Esophagus squamous epithelium (tissue), 5 donors: ENCODE measurements at regions not wholly inside any gene's neighbourhood (a gene's known extent, or its start where the extent isn't known, plus 50 kb on each side); places are given as distances from the start of the nearest gene placed in this dataset.

ENCODE experiments used
- DNase-seq: peaks from one replicate; lab custom pipeline; 2025; lab: John Stamatoyannopoulos, UW
- H3K27ac ChIP-seq, 4 donors: fragments of 200-600 bp; sonication (generic); one replicate each; pipeline ENCODE4 v1.5.1; 2016 to 2019; ENCODE audit warnings: mild to moderate bottlenecking in 1 of 4
- H3K27me3 ChIP-seq, 4 donors: fragments of 200-600 bp; sonication (generic); 1 replicate in 3 of 4; 2 replicates in 1 of 4; pipeline versions ENCODE4 v1.5.1 to v1.6.0; 2017 to 2021; ENCODE audit warnings: antibody characterized with exemption in 1 of 4
- H3K36me3 ChIP-seq, 3 donors: fragments of 200-600 bp; sonication (generic); one replicate each; pipeline ENCODE4 v1.5.1; 2016 to 2019
- H3K4me1 ChIP-seq, 3 donors: fragments of 200-600 bp; sonication (generic); one replicate each; pipeline ENCODE4 v1.5.1; 2017 to 2019
- H3K4me3 ChIP-seq, 4 donors: fragments of 200-600 bp; sonication (generic); 1 replicate in 3 of 4; 2 replicates in 1 of 4; pipeline ENCODE4 v1.5.1; 2016 to 2019; ENCODE audit warnings: mild to moderate bottlenecking in 2 of 4, moderate library complexity in 1 of 4
- H3K9me3 ChIP-seq, 3 donors: fragments of 200-600 bp; sonication (generic); one replicate each; pipeline ENCODE4 v1.5.1; 2016 to 2019
- POLR2A ChIP-seq, 4 donors: fragments of 450-650 bp; IDR thresholded peaks; one replicate each; pipeline ENCODE4 v1.6.1; 2017; ENCODE audit warnings: antibody characterized with exemption in 4 of 4, mild to moderate bottlenecking in 4 of 4, moderate library complexity in 3 of 4
- WGBS, 2 donors: methylation state at CpG; one replicate each; pipeline ENCODE4 v1.1.5; 2018; 5-methylcytosine and 5-hydroxymethylcytosine counted together
- intact Hi-C: fragments of 100-400 bp; cut with DNase I; formaldehyde crosslinking; loops from one replicate; pipeline ENCODE4 v1.15.0; 2022
- TF ChIP-seq, protein P1 (sequence below), 6 experiments: fragments of 450-650 bp in 4 of 6; fragments of 200-600 bp in 2 of 6; sonication (generic) in 2 of 6; IDR thresholded peaks; one replicate each; pipeline ENCODE4 v1.5.1; 2016 to 2019; ENCODE audit warnings: antibody characterized with exemption in 6 of 6, mild to moderate bottlenecking in 4 of 6, moderate library complexity in 4 of 6
- donor health status: DM: yes; HTN: yes; CAD: no.

DNA sequence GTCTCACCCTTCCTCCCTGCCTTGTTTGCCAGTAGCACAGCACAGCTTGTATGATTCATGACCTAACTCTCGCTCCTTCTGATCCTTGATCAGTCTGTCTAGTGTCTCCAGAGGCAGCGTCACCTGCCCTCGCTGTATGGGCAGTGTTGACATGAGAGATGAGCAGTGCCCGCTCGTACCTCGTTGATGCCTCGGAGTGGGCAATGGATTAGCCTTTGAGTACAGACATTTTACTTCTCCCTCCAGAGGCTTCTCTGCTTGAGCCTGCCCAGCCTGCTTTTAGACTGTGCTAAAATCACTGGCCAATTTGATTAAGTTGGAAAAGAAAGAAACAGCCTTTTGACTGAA lies 569.0 kb downstream of the NTRK3 start:
- no peak for DNase-seq
- TF ChIP-seq POLR2A (IDR thresholded peaks at IDR 0.05), result no peak
- TF ChIP-seq, protein P1, sequence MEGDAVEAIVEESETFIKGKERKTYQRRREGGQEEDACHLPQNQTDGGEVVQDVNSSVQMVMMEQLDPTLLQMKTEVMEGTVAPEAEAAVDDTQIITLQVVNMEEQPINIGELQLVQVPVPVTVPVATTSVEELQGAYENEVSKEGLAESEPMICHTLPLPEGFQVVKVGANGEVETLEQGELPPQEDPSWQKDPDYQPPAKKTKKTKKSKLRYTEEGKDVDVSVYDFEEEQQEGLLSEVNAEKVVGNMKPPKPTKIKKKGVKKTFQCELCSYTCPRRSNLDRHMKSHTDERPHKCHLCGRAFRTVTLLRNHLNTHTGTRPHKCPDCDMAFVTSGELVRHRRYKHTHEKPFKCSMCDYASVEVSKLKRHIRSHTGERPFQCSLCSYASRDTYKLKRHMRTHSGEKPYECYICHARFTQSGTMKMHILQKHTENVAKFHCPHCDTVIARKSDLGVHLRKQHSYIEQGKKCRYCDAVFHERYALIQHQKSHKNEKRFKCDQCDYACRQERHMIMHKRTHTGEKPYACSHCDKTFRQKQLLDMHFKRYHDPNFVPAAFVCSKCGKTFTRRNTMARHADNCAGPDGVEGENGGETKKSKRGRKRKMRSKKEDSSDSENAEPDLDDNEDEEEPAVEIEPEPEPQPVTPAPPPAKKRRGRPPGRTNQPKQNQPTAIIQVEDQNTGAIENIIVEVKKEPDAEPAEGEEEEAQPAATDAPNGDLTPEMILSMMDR (IDR thresholded peaks at IDR 0.05), result no peak
- WGBS, 2 donors, result 68 to 86% methylated on average over 4 to 7 of the region's 7 CpGs
- H3K36me3 ChIP-seq, result no peaks in the 10 kb centered on the region
- intact Hi-C loops, result no loop called here
- H3K4me3 ChIP-seq, result no peak overlapping the region
- no peaks in the 10 kb centered on the region for H3K9me3 ChIP-seq
- H3K27ac ChIP-seq, result no peak overlapping the region
- no peaks in the 10 kb centered on the region for H3K27me3 ChIP-seq
- H3K4me1 ChIP-seq, result no peaks in the 10 kb centered on the region

DNA sequence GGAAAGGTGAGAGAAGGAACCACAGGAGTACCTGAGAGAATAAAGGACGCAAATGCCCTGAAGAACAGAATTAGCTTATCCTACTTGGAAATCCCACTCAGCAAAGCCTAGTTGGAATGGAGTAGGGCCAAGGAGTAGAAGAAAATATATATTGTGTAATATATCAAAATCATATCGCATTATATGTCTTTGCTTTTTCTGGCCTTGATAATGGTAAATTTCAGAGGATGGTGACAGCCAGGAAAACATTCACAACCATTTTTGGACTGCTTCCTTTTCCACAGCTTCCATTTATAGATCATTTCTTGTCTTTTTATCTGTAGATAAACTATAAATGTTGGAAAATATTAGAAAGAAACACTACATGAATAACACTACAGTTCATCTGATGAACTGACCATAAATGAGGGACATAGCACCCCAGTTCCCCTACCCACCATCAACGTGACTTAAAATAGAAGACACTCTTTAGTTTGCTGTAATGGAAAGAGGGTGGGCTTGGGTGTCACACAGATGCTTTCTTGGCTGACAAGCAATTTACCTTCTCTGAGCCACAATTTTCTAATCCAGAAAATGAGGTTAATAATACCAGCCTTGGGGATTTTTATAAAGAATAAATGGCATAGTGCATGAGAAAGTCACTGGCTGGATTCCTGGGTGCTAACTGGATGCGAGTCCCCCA lies 569.6 kb downstream of the NTRK3 start:
- Histone ChIP-seq H3K36me3 (no peaks in the 10 kb centered on the region), H3K4me1 (no peaks in the 10 kb centered on the region), H3K4me3 (no peak overlapping the region), H3K27ac (no peak overlapping the region), H3K9me3 (no peaks in the 10 kb centered on the region), H3K27me3 (no peaks in the 10 kb centered on the region)
- intact Hi-C loops, result no loop called here
- no peak for TF ChIP-seq POLR2A (IDR thresholded peaks at IDR 0.05)
- TF ChIP-seq, protein P1 (IDR thresholded peaks at IDR 0.05), result no peak
- WGBS, 2 donors, result 84 to 86% methylated on average over 4 of the region's 4 CpGs
- DNase-seq, result no peak

DNA sequence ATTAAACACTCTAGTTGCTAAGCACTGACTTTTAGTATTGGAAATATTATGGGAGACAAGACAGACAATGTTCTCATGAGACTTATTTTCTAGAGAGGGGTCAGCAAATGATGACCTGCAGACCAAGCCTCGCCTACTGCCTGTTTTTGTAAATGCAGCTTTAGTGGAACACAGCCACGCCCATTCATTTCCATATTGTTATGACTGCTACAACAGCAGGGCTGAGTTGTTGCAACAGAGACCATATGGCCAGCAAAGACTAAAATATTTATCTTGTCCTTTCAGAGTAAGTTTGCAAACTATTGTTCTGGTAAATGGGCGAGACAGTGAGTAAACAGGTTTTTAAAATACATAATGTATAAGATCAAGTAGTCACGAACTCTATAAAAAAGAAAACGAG lies 570.2 kb downstream of the NTRK3 start:
- no peak for DNase-seq
- no peaks in the 10 kb centered on the region for H3K27me3 ChIP-seq
- H3K9me3 ChIP-seq, result no peaks in the 10 kb centered on the region
- no peak for TF ChIP-seq POLR2A (IDR thresholded peaks at IDR 0.05)
- TF ChIP-seq, protein P1 (IDR thresholded peaks at IDR 0.05), result no peak
- no peak overlapping the region for H3K4me3 ChIP-seq
- intact Hi-C loops, result no loop called here
- no peak overlapping the region for H3K27ac ChIP-seq
- WGBS, 2 donors, result 51 to 53% methylated on average over 5 of the region's 5 CpGs
- no peaks in the 10 kb centered on the region for H3K4me1 ChIP-seq
- H3K36me3 ChIP-seq, result no peaks in the 10 kb centered on the region

DNA sequence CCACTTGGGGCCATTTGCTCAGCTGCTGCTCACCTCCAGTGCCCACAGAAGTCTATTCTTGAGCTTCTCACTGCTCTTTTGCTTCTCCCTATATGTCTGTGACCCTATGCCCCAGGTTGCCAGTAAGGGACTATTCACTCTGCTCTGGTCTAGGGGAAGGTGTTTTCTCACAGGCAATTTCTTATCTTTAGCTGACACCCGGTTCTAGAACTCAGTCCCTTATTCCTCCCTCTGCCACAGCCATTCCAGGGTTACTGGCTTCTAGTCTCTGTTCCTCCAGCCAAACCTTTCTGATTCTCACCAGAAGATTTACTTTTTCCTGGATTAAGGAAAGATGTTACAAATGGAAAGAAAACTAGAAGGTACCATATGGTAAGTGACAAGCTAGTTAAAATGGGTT lies 574.0 kb downstream of the NTRK3 start:
- 60 to 67% methylated on average over 1 of the region's 1 CpG for WGBS, 2 donors
- TF ChIP-seq, protein P1 (IDR thresholded peaks at IDR 0.05), result no peak
- TF ChIP-seq POLR2A (IDR thresholded peaks at IDR 0.05), result no peak
- Histone ChIP-seq H3K27me3 (no peaks in the 10 kb centered on the region), H3K9me3 (no peaks in the 10 kb centered on the region), H3K4me1 (no peaks in the 10 kb centered on the region), H3K4me3 (no peak overlapping the region), H3K36me3 (no peaks in the 10 kb centered on the region), H3K27ac (no peak overlapping the region)
- DNase-seq, result no peak
- intact Hi-C loops, result no loop called here

DNA sequence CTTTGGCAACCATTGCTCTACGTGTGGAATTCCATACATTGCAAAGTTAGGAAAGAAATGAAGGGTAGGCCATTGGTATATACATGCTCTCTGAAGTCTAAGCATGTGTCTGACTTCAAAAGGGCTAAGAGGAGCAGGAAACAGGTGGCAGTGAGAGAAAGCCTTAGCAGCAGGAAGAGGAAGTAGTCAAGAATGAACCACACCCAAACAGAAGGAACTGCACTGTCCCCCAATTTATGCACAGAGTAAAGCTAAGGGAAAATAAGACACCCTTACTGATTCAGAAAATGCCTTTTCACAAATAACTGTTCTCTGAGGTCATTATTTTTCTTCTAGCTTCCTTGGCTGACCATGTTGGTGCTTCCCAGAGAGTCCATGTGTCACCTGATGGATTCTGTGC lies 575.4 kb downstream of the NTRK3 start:
- TF ChIP-seq, protein P1 (IDR thresholded peaks at IDR 0.05), result no peak
- no peak for TF ChIP-seq POLR2A (IDR thresholded peaks at IDR 0.05)
- 40 to 100% methylated on average over 1 of the region's 1 CpG for WGBS, 2 donors
- DNase-seq, result no peak
- Histone ChIP-seq H3K9me3 (no peaks in the 10 kb centered on the region), H3K4me3 (no peak overlapping the region), H3K4me1 (no peaks in the 10 kb centered on the region), H3K27me3 (no peaks in the 10 kb centered on the region), H3K36me3 (no peaks in the 10 kb centered on the region), H3K27ac (no peak overlapping the region)
- intact Hi-C loops, result no loop called here
